Urinary bladder (tissue), 3 donors: ENCODE measurements at regions not wholly inside any gene's neighbourhood (a gene's known extent, or its start where the extent isn't known, plus 50 kb on each side); places are given as distances from the start of the nearest gene placed in this dataset.

Source experiments
- DNase-seq: peaks from one replicate; pipeline ENCODE4 v3.0.0-alpha.2; 2015; ENCODE audit errors: extremely low spot score
- H3K27ac ChIP-seq: one replicate; pipeline ENCODE4 v1.5.1; 2013; ENCODE audit warnings: low read depth, mild to moderate bottlenecking, moderate library complexity
- H3K36me3 ChIP-seq: one replicate; pipeline ENCODE4 v1.6.1; 2013; ENCODE audit warnings: mild to moderate bottlenecking, moderate library complexity; ENCODE audit not compliant: insufficient read depth
- H3K4me1 ChIP-seq: one replicate; pipeline ENCODE4 v1.6.1; 2013; ENCODE audit warnings: mild to moderate bottlenecking, moderate library complexity; ENCODE audit not compliant: insufficient read depth
- H3K4me3 ChIP-seq: one replicate; pipeline ENCODE4 v1.5.1; 2013; ENCODE audit warnings: low read depth, low read length
- WGBS: extraction: QIAGEN DNeasy Blood & Tissue Kit; methylation state at CpG from one replicate; pipeline ENCODE4 v1.1.7; 2013; 5-methylcytosine and 5-hydroxymethylcytosine counted together
- donor health status: healthy with polysubstance abuse.
- donor health status: healthy.

GRCh38 chrX:40503094-40503493 lies 77.7 kb upstream of the ATP6AP2 start:
- Histone ChIP-seq H3K4me1 (no peaks in the 10 kb centered on the region), H3K27ac (no peak overlapping the region), H3K36me3 (no peaks in the 10 kb centered on the region), H3K4me3 (no peak overlapping the region)
- 94% methylated on average over 3 of the region's 3 CpGs for whole genome bisulfite sequencing
- no peak for DNase-seq

- DNase-seq, result no peak
- no peak overlapping the region for H3K27ac ChIP-seq
- H3K4me3 ChIP-seq, result no peak overlapping the region
- no peaks in the 10 kb centered on the region for H3K36me3 ChIP-seq
- H3K4me1 ChIP-seq, result no peaks in the 10 kb centered on the region
These were observed 78.1 kb upstream of the ATP6AP2 start for GRCh38 chrX:40502688-40503087.

GRCh38 chrX:40501164-40501855 lies 79.5 kb upstream of the ATP6AP2 start:
- no peak for DNase-seq
- no peaks in the 10 kb centered on the region for H3K4me1 ChIP-seq
- WGBS, result 94% methylated on average over 11 of the region's 11 CpGs
- no peak overlapping the region for H3K27ac ChIP-seq
- no peak overlapping the region for H3K4me3 ChIP-seq
- no peaks in the 10 kb centered on the region for H3K36me3 ChIP-seq

GRCh38 chrX:40496728-40497127 lies 84.0 kb upstream of the ATP6AP2 start:
- Histone ChIP-seq H3K4me1 (no peaks in the 10 kb centered on the region), H3K36me3 (no peaks in the 10 kb centered on the region), H3K4me3 (no peak overlapping the region), H3K27ac (no peak overlapping the region)
- no peak for DNase-seq
- 49% methylated on average over 4 of the region's 4 CpGs for WGBS

GRCh38 chrX:40495659-40496058 lies 85.1 kb upstream of the ATP6AP2 start:
- no peak overlapping the region for H3K4me3 ChIP-seq
- H3K36me3 ChIP-seq, result no peaks in the 10 kb centered on the region
- no peak overlapping the region for H3K27ac ChIP-seq
- no peak for DNase-seq
- WGBS, result 0% methylated on average over 1 of the region's 1 CpG
- no peaks in the 10 kb centered on the region for H3K4me1 ChIP-seq

GRCh38 chrX:40494005-40494404 lies 86.8 kb upstream of the ATP6AP2 start:
- DNase-seq, result no peak
- WGBS, result 87% methylated on average over 2 of the region's 2 CpGs
- no peak overlapping the region for H3K4me3 ChIP-seq

GRCh38 chrX:40488296-40488695 lies 92.5 kb upstream of the ATP6AP2 start:
- Histone ChIP-seq H3K4me1 (no peaks in the 10 kb centered on the region), H3K4me3 (no peak overlapping the region), H3K36me3 (no peaks in the 10 kb centered on the region), H3K27ac (no peak overlapping the region)
- DNase-seq, result no peak
- WGBS, result 98% methylated on average over 4 of the region's 4 CpGs

More at GRCh38 chrX:40494005-40494404, 86.8 kb upstream of the ATP6AP2 start:
- no peaks in the 10 kb centered on the region for H3K4me1 ChIP-seq
- H3K27ac ChIP-seq, result no peak overlapping the region
- H3K36me3 ChIP-seq, result no peaks in the 10 kb centered on the region

GRCh38 chrX:40485973-40486372 lies 94.8 kb upstream of the ATP6AP2 start:
- Histone ChIP-seq H3K4me1 (no peaks in the 10 kb centered on the region), H3K36me3 (no peaks in the 10 kb centered on the region), H3K27ac (no peak overlapping the region), H3K4me3 (no peak overlapping the region)
- WGBS, result 93% methylated on average over 1 of the region's 1 CpG
- no peak for DNase-seq

- H3K36me3 ChIP-seq, result no peaks in the 10 kb centered on the region
These were observed 95.5 kb upstream of the ATP6AP2 start for GRCh38 chrX:40485102-40485826.

GRCh38 chrX:40484408-40485091 lies 96.2 kb upstream of the ATP6AP2 start:
- WGBS, result 63% methylated on average over 8 of the region's 8 CpGs
- Histone ChIP-seq H3K4me3 (no peak overlapping the region), H3K27ac (no peak overlapping the region), H3K4me1 (no peaks in the 10 kb centered on the region), H3K36me3 (no peaks in the 10 kb centered on the region)
- no peak for DNase-seq

More at GRCh38 chrX:40485102-40485826, 95.5 kb upstream of the ATP6AP2 start:
- DNase-seq, result no peak
- WGBS, result 86% methylated on average over 6 of the region's 6 CpGs
- Histone ChIP-seq H3K4me1 (no peaks in the 10 kb centered on the region), H3K4me3 (no peak overlapping the region), H3K27ac (no peak overlapping the region)

GRCh38 chrX:40483502-40483901 lies 97.3 kb upstream of the ATP6AP2 start:
- Histone ChIP-seq H3K4me1 (no peaks in the 10 kb centered on the region), H3K36me3 (no peaks in the 10 kb centered on the region), H3K4me3 (no peak overlapping the region), H3K27ac (no peak overlapping the region)
- 94% methylated on average over 2 of the region's 2 CpGs for WGBS
- DNase-seq, result no peak

GRCh38 chrX:40479777-40480318 lies 100.9 kb upstream of the ATP6AP2 start:
- Histone ChIP-seq H3K4me3 (no peak overlapping the region), H3K4me1 (no peaks in the 10 kb centered on the region), H3K36me3 (no peaks in the 10 kb centered on the region), H3K27ac (no peak overlapping the region)
- WGBS, result 93% methylated on average over 7 of the region's 7 CpGs
- DNase-seq, result no peak

- H3K36me3 ChIP-seq, result no peaks in the 10 kb centered on the region
- DNase-seq, result no peak
- H3K4me1 ChIP-seq, result no peaks in the 10 kb centered on the region
- 86% methylated on average over 2 of the region's 2 CpGs for WGBS
- no peak overlapping the region for H3K4me3 ChIP-seq
- no peak overlapping the region for H3K27ac ChIP-seq
These were observed 102.2 kb upstream of the ATP6AP2 start for GRCh38 chrX:40478474-40479065.
